AG09319 (cell line): ENCODE measurements at regions not wholly inside any gene's neighbourhood (a gene's known extent, or its start where the extent isn't known, plus 50 kb on each side); places are given as distances from the start of the nearest gene placed in this dataset.

Source experiments
- DNase-seq: peaks from one replicate; pipeline ENCODE4 v3.0.0-alpha.2; 2010; ENCODE audit warnings: low read depth; ENCODE audit errors: extremely low read depth
- CTCF ChIP-seq: IDR thresholded peaks from 2 replicates; pipeline ENCODE4 v1.5.1; 2011; ENCODE audit warnings: low read depth, mild to moderate bottlenecking, inconsistent platforms, low read length, moderate library complexity

DNA sequence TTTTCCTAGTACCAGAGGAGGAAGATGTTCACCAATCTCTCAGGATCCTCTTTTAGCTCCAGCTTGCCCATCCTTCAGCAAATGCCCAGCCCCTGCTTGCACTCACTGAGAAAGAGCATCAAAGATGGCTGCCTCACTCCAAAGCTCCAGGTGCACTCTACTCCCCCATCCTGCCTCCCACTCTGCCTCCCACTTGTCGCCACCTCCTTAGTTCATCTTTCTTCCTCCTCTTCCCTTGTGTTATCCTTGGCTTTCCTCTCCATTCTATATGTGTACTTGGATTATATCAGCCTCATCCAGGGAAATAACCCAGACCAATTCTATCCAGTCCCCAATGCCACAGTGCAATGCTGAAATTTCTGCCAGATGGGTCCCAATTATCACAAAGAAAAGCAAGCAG is 87.1 kb upstream of the CPLX2 start:
- TF ChIP-seq CTCF: no peak
- DNase-seq: no peak

DNA sequence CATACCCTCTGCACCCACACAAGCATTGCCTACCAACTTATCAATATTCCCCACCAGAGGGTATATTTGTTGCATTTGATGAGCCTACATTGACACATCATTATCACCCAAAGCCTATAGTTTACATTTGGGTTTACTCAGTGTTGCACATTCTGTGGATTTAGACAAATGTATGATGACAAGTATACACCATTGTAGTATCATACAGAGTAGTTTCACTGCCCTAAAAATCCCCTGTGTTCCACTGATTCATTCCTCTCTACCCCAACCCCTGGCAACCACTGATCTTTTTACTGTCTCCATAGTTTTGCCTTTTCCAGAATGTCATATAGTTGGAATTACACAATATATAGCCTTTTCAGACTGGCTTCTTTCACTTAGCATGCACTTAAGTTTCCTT is 85.7 kb upstream of the CPLX2 start:
- no peak for TF ChIP-seq CTCF
- no peak for DNase-seq

- no peak for DNase-seq
- TF ChIP-seq CTCF: no peak
These were observed 83.1 kb upstream of the CPLX2 start for GRCh38 chr5:175788155-175788787.

DNA sequence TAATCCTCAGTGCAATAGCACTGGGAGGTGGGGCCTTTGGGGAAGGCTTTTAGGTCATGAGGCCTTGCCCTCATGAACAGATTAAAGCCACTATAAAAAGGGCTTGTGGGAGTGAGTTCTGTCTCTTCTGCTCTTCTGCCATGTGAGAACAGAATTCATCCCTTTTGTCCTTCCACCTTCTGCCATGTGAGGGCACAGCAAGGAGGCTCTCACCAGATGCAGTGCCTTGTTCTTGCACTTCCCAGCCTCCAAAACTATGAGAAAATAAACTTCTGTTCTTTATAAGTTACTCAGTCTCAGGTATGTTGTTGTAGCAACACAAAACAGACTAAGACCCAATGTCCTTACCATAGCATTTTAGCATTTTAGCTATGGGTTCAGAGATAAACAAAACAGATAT is 81.7 kb upstream of the CPLX2 start:
- no peak for DNase-seq
- no peak for TF ChIP-seq CTCF

- TF ChIP-seq CTCF: no peak
These were observed 80.6 kb upstream of the CPLX2 start for GRCh38 chr5:175790796-175791195.

GRCh38 chr5:175795959-175796358 is 75.4 kb upstream of the CPLX2 start:
- no peak for TF ChIP-seq CTCF
- no peak for DNase-seq

More at GRCh38 chr5:175790796-175791195, 80.6 kb upstream of the CPLX2 start:
- no peak for DNase-seq

DNA sequence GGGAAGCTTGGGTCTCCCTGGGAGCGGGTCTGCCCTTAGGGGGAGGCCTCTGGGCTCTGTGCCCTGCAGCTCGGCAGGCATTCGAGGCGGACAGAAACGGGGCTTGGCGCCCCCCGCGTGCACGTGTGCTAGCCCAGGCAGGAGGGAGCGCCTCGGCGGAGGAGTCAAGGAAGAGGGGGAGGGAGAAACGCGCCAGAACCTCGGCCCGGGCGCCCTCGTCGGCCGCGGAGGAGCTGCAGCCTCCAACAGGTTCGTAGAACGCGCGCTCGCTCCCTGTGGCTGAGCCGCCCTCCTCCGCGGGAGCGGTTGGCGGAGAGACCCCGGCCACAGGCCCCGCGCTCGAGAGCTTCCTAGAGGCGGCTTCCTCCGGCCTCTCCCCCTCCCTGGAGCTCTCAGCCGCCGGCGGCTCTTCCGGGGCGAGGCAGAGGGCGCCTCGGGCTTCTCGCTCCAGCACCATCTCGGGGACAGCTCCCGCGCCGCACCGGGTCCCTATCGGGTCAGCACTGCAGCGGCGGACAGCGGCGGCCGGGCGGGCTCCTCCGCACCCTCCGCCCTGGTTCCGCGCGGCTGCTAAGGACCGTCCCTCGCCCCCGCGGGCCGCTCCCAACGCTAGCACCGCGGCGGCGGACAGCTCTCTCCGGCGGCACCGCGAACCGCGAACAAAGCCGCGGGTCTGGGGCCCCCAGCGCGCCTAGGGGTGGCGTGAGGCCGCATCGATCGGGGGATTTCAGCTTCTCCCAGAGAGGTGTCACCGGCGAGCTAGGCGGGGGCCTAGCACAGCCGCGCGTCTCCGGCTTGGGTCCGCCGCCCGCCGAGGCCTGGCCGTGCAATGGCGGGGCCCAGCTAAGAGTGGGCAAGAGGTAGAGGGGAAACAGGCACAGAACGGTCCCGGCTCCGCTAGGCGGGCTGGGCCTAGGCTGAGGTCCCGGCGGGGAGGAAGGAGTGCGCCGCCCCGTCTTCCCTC is 74.6 kb upstream of the CPLX2 start:
- DNase-seq: peak; percentile 32
- no peak for TF ChIP-seq CTCF
